ENCODE measurements at regions not wholly inside any gene's neighbourhood (a gene's known extent, or its start where the extent isn't known, plus 50 kb on each side); places are given as distances from the start of the nearest gene placed in this dataset.

GRCh38 chr5:57028161-57028560 is 76.2 kb upstream of the MIER3 start:
- TF ChIP-seq RAD21 (IDR thresholded peaks at IDR 0.05; ENCODE audit: low read length) (no peak), CTCF (conservative IDR thresholded peaks at IDR 0.05; ENCODE audit: low read depth, low read length) (no peak)

Measured in IMR-90 (cell line).